ENCODE measurements at regions not wholly inside any gene's neighbourhood (a gene's known extent, or its start where the extent isn't known, plus 50 kb on each side); places are given as distances from the start of the nearest gene placed in this dataset.

- H3K4me3 ChIP-seq, result no peak overlapping the region
- H3K9me3 ChIP-seq, result no peaks in the 10 kb centered on the region
- intact Hi-C loops (cut with DNase I; ENCODE audit: low total_unique reads), result no loop called here
- no peaks in the 10 kb centered on the region for H3K27me3 ChIP-seq
- no peak for TF ChIP-seq POLR2A (IDR thresholded peaks at IDR 0.05)
- no peak for TF ChIP-seq CTCF (IDR thresholded peaks at IDR 0.05)
- TF ChIP-seq POLR2AphosphoS5 (IDR thresholded peaks at IDR 0.05), result no peak
- no peaks in the 10 kb centered on the region for H3K36me3 ChIP-seq
- H3K4me1 ChIP-seq, result no peaks in the 10 kb centered on the region
- no peak overlapping the region for H3K27ac ChIP-seq
- DNase-seq (ENCODE audit: low spot score in 2 of 2), result no peak
Observed at GRCh38 chr10:81759111-81759510, 115.9 kb upstream of the NRG3 start.

GRCh38 chr10:81784111-81784597 lies 90.8 kb upstream of the NRG3 start:
- Histone ChIP-seq H3K4me1 (no peaks in the 10 kb centered on the region), H3K36me3 (no peaks in the 10 kb centered on the region), H3K27ac (no peak overlapping the region), H3K4me3 (no peak overlapping the region), H3K9me3 (peaks cover 0 to 8% of the 10 kb centered on the region in 2 donors), H3K27me3 (no peaks in the 10 kb centered on the region)
- TF ChIP-seq CTCF (IDR thresholded peaks at IDR 0.05), result no peak
- TF ChIP-seq POLR2A (IDR thresholded peaks at IDR 0.05), result no peak
- TF ChIP-seq POLR2AphosphoS5 (IDR thresholded peaks at IDR 0.05), result no peak
- DNase-seq (ENCODE audit: low spot score in 2 of 2), result no peak
- intact Hi-C loops (cut with DNase I; ENCODE audit: low total_unique reads), result no loop called here

GRCh38 chr10:81792729-81793128 lies 82.3 kb upstream of the NRG3 start:
- DNase-seq (ENCODE audit: low spot score in 2 of 2), result no peak
- no peak overlapping the region for H3K4me3 ChIP-seq
- intact Hi-C loops (cut with DNase I; ENCODE audit: low total_unique reads), result no loop called here

GRCh38 chr10:81806842-81807241 lies 68.2 kb upstream of the NRG3 start:
- intact Hi-C loops (cut with DNase I; ENCODE audit: low total_unique reads), result no loop called here
- TF ChIP-seq POLR2A (IDR thresholded peaks at IDR 0.05) (no peak), POLR2AphosphoS5 (IDR thresholded peaks at IDR 0.05) (no peak), CTCF (IDR thresholded peaks at IDR 0.05) (no peak)
- DNase-seq (ENCODE audit: low spot score in 2 of 2), result no peak
- H3K4me3 ChIP-seq, result no peak overlapping the region
- peaks cover 0 to 24% of the 10 kb centered on the region in 2 donors for H3K9me3 ChIP-seq
- no peaks in the 10 kb centered on the region for H3K27me3 ChIP-seq
- no peaks in the 10 kb centered on the region for H3K36me3 ChIP-seq
- H3K4me1 ChIP-seq, result no peaks in the 10 kb centered on the region
- no peak overlapping the region for H3K27ac ChIP-seq

More at GRCh38 chr10:81792729-81793128, 82.3 kb upstream of the NRG3 start:
- H3K9me3 ChIP-seq, result no peaks in the 10 kb centered on the region
- no peaks in the 10 kb centered on the region for H3K36me3 ChIP-seq
- no peaks in the 10 kb centered on the region for H3K27me3 ChIP-seq
- TF ChIP-seq POLR2AphosphoS5 (IDR thresholded peaks at IDR 0.05), result no peak
- TF ChIP-seq POLR2A (IDR thresholded peaks at IDR 0.05), result no peak
- no peak for TF ChIP-seq CTCF (IDR thresholded peaks at IDR 0.05)
- no peaks in the 10 kb centered on the region for H3K4me1 ChIP-seq
- H3K27ac ChIP-seq, result no peak overlapping the region

GRCh38 chr10:81814842-81815241 lies 60.2 kb upstream of the NRG3 start:
- intact Hi-C loops (cut with DNase I; ENCODE audit: low total_unique reads), result no loop called here
- Histone ChIP-seq H3K27me3 (no peaks in the 10 kb centered on the region), H3K9me3 (peaks cover 0 to 10% of the 10 kb centered on the region in 2 donors), H3K27ac (no peak overlapping the region), H3K4me3 (no peak overlapping the region), H3K36me3 (no peaks in the 10 kb centered on the region), H3K4me1 (no peaks in the 10 kb centered on the region)
- DNase-seq (ENCODE audit: low spot score in 2 of 2), result no peak
- TF ChIP-seq CTCF (IDR thresholded peaks at IDR 0.05) (no peak), POLR2A (IDR thresholded peaks at IDR 0.05) (no peak), POLR2AphosphoS5 (IDR thresholded peaks at IDR 0.05) (no peak)

Measured in breast epithelium (tissue), 4 donors.